Mucosa of descending colon (tissue), 3 donors: ENCODE measurements at regions not wholly inside any gene's neighbourhood (a gene's known extent, or its start where the extent isn't known, plus 50 kb on each side); places are given as distances from the start of the nearest gene placed in this dataset.
"Not testable (repeated sequence)": the region's sequence is repeated elsewhere in the genome, so short reads cannot be mapped to it uniquely, and the experiment has no call there.

Experiments
- ATAC-seq: fragments of 200-7000 bp; cut with Tn5 transposase; one replicate; pipeline ENCODE4 v1.9.1; 2020; ENCODE audit warnings: mild to moderate bottlenecking, moderate library complexity
- DNase-seq, 3 donors: peaks; one replicate each; pipeline ENCODE4 v3.0.0-alpha.2; 2020
- H3K36me3 ChIP-seq: fragments of 200-600 bp; one replicate; pipeline ENCODE4 v1.8.0; 2021; ENCODE audit warnings: low read depth, mild to moderate bottlenecking
- H3K4me1 ChIP-seq: fragments of 200-600 bp; one replicate; pipeline ENCODE4 v1.8.0; 2021; ENCODE audit warnings: low read depth, mild to moderate bottlenecking
- H3K4me3 ChIP-seq: fragments of 200-600 bp; one replicate; pipeline ENCODE4 v1.8.0; 2021; ENCODE audit warnings: mild to moderate bottlenecking
- H3K9me3 ChIP-seq: fragments of 200-600 bp; one replicate; pipeline ENCODE4 v1.8.0; 2021; ENCODE audit warnings: mild to moderate bottlenecking
- CTCF ChIP-seq: fragments of 200-600 bp; IDR thresholded peaks from one replicate; pipeline ENCODE4 v1.8.0; 2022; ENCODE audit warnings: antibody characterized with exemption, mild to moderate bottlenecking
- intact Hi-C, 2 donors: fragments of 100-400 bp; cut with DNase I in 1 of 2; cut with micrococcal nuclease in 1 of 2; formaldehyde crosslinking; loops; one replicate each; pipeline versions ENCODE4 v1.11.0 to v1.11.1; 2022; cut with DNase I, micrococcal nuclease
- donor health status: DM: no; HTN: no; CAD: no; lungs with moderate emphysema.
- donor health status: DM: no; HTN: no; CAD: no.
- donor health status: DM: no; HTN: yes; CAD: no.

GRCh38 chr10:23657677-23658076, 218.8 kb downstream of the OTUD1 start:
- Histone ChIP-seq H3K4me1 (no peaks in the 10 kb centered on the region), H3K36me3 (no peaks in the 10 kb centered on the region), H3K9me3 (no peaks in the 10 kb centered on the region), H3K4me3 (no peak overlapping the region)
- ATAC-seq (no peak), DNase-seq (no peak)
- intact Hi-C loops, result no loop called here
- TF ChIP-seq CTCF, result no peak

- ATAC-seq, H3K36me3 ChIP-seq, intact Hi-C loops, H3K4me1 ChIP-seq, DNase-seq, H3K4me3 ChIP-seq, H3K9me3 ChIP-seq: not testable (repeated sequence)
These were observed 233.0 kb downstream of the OTUD1 start for GRCh38 chr10:23671866-23672265.

GRCh38 chr10:23675585-23675984, 236.7 kb downstream of the OTUD1 start:
- Histone ChIP-seq H3K9me3 (no peaks in the 10 kb centered on the region), H3K4me3 (no peak overlapping the region), H3K4me1 (no peaks in the 10 kb centered on the region), H3K36me3 (no peaks in the 10 kb centered on the region)
- ATAC-seq (no peak), DNase-seq (no peak)
- intact Hi-C loops, result no loop called here
- no peak for TF ChIP-seq CTCF

DNA sequence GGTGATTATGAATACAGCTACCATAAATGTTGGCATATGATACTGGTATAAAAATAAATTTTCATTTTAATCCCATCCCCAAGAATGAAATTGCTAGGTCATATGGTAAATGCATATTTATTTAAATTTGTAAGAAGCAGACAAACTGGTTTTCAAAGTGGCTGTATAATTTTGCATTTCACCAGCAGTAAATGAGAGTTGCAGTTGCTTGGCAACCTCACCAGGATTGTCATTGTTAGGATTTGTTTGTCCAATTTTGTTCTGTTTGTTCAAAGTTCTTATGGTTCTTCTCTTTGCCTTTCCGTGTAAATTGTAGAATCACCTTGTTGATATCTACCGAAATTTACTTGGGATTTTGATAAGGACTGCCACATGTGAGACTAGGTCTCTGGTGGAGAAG, 237.4 kb downstream of the OTUD1 start:
- Histone ChIP-seq H3K9me3 (no peaks in the 10 kb centered on the region), H3K4me3 (no peak overlapping the region), H3K36me3 (no peaks in the 10 kb centered on the region), H3K4me1 (no peaks in the 10 kb centered on the region)
- DNase-seq, result no peak
- no peak for TF ChIP-seq CTCF
- no peak for ATAC-seq
- intact Hi-C loops, result no loop called here

GRCh38 chr10:23686722-23687121, 247.8 kb downstream of the OTUD1 start:
- Histone ChIP-seq H3K36me3 (no peaks in the 10 kb centered on the region), H3K9me3 (no peaks in the 10 kb centered on the region), H3K4me1 (no peaks in the 10 kb centered on the region), H3K4me3 (no peak overlapping the region)
- ATAC-seq (no peak), DNase-seq (no peak)
- no peak for TF ChIP-seq CTCF
- intact Hi-C loops, result no loop called here

DNA sequence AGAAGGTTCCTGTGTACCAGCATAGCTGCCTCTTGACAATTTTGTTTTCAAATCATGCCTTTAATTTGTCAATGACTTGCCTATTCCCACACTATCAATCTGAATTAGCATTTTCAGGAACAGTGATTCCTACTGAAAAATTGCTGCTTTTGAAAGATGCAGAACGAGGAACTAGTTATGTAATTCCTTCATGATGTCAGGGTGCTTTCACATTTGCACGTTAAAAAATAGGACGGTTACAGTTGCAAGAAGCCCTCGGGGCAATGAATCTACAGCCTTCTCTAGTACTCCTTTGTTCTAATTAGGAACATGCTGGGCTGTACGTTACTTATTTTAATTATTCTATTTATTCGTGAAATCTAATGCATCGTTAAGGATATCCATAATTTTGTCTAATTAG, 253.9 kb downstream of the OTUD1 start:
- intact Hi-C loops, result no loop called here
- TF ChIP-seq CTCF, result no peak

More for the DNA sequence above, 253.9 kb downstream of the OTUD1 start:
- H3K4me3 ChIP-seq, result no peak overlapping the region
- ATAC-seq, result no peak
- no peak for DNase-seq
- no peaks in the 10 kb centered on the region for H3K9me3 ChIP-seq
- peaks cover 3% of the 10 kb centered on the region for H3K4me1 ChIP-seq
- H3K36me3 ChIP-seq, result no peaks in the 10 kb centered on the region
